Astrocyte of the cerebellum (primary cell): ENCODE measurements at regions not wholly inside any gene's neighbourhood (a gene's known extent, or its start where the extent isn't known, plus 50 kb on each side); places are given as distances from the start of the nearest gene placed in this dataset.

ENCODE experiments used
- DNase-seq: peaks from one replicate; pipeline ENCODE4 v3.0.0-alpha.2; 2011; ENCODE audit warnings: low read depth
- H3K4me3 ChIP-seq: 2 replicates; pipeline ENCODE4 v1.5.1; 2011; ENCODE audit warnings: mild to moderate bottlenecking, low read depth, low read length, moderate library complexity
- CTCF ChIP-seq: IDR thresholded peaks from 2 replicates; pipeline ENCODE4 v1.5.1; 2012; ENCODE audit warnings: low read length, low read depth, moderate library complexity, mild to moderate bottlenecking; ENCODE audit errors: missing control alignments
- in situ Hi-C: cut with HindIII; loops from 2 replicates; pipeline ENCODE4 v1.10.0; 2017; ENCODE audit warnings: low sequenced_read_pairs

GRCh38 chr15:95132774-95133173, 901.4 kb downstream of the MCTP2 start:
- H3K4me3 ChIP-seq = no peak overlapping the region
- in situ Hi-C loops = no loop called here
- DNase-seq = peak; percentile 47
- TF ChIP-seq CTCF = no peak

GRCh38 chr15:95134431-95135110, 903.2 kb downstream of the MCTP2 start:
- in situ Hi-C loops = no loop called here
- no peak overlapping the region for H3K4me3 ChIP-seq
- TF ChIP-seq CTCF = no peak
- DNase-seq = no peak

- TF ChIP-seq CTCF = no peak
- in situ Hi-C loops = no loop called here
- no peak for DNase-seq
- H3K4me3 ChIP-seq = no peak overlapping the region
Observed at GRCh38 chr15:95138604-95139270, 907.4 kb downstream of the MCTP2 start.

GRCh38 chr15:95141486-95141885, 910.1 kb downstream of the MCTP2 start:
- in situ Hi-C loops = no loop called here
- DNase-seq = no peak
- H3K4me3 ChIP-seq = no peak overlapping the region
- no peak for TF ChIP-seq CTCF

GRCh38 chr15:95142531-95142930, 911.2 kb downstream of the MCTP2 start:
- H3K4me3 ChIP-seq = no peak overlapping the region
- no peak for DNase-seq
- in situ Hi-C loops = no loop called here
- TF ChIP-seq CTCF = no peak

- TF ChIP-seq CTCF = no peak
- in situ Hi-C loops = no loop called here
- H3K4me3 ChIP-seq = no peak overlapping the region
- DNase-seq = no peak
Observed at GRCh38 chr15:95146481-95146880, 915.1 kb downstream of the MCTP2 start.
